ENCODE measurements at regions not wholly inside any gene's neighbourhood (a gene's known extent, or its start where the extent isn't known, plus 50 kb on each side); places are given as distances from the start of the nearest gene placed in this dataset.

- TF ChIP-seq CTCF (IDR thresholded peaks at IDR 0.05; ENCODE audit: low read length) = no peak
- TF ChIP-seq EZH2 (IDR thresholded peaks at IDR 0.05; ENCODE audit: borderline replicate concordance, low read length) = no peak
Measured at GRCh38 chr1:55980582-55980981, 598.8 kb downstream of the PLPP3 start.
